GM21515 (cell line): ENCODE measurements at regions not wholly inside any gene's neighbourhood (a gene's known extent, or its start where the extent isn't known, plus 50 kb on each side); places are given as distances from the start of the nearest gene placed in this dataset.

ENCODE experiments used
- ATAC-seq: cut with Tn5 transposase; IDR thresholded peaks from one replicate; pipeline ENCODE4 v1.9.1; 2021; ENCODE audit not compliant: unreplicated experiment

GRCh38 chr5:88401686-88402085, 133.0 kb upstream of the TMEM161B start:
- ATAC-seq: no peak

GRCh38 chr5:88401228-88401627, 132.6 kb upstream of the TMEM161B start:
- ATAC-seq: no peak

- no peak for ATAC-seq
These were observed 130.9 kb upstream of the TMEM161B start for GRCh38 chr5:88399561-88399960.

- ATAC-seq: no peak
These were observed 129.7 kb upstream of the TMEM161B start for GRCh38 chr5:88398316-88398715.

DNA sequence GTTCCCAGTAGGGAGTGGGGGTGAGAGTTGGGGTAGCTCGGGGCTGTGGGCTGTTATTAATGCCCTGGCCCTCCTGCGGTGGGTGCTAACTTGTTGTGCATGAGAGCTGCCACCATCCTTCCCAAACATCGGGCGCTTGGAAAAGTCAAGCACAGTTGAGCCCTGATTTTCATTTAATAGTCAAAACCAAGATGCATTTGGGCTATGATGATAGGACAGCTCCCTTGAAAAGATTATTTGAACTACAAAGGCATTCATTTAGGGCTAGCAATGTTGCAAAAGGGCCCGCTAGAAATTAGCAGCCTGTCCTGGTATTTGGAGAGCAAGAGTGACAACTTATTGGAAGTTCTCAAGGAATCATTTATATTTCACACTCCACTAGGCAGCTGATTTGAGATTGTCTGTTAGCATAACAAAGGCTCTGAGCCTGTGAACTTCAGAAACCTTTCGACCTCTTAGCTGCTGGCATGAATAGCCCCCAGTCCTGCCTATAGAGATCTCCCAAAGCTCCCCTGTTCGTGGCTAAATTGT, 128.2 kb upstream of the TMEM161B start:
- ATAC-seq: no peak

GRCh38 chr5:88396000-88396535, 127.4 kb upstream of the TMEM161B start:
- ATAC-seq: no peak

- no peak for ATAC-seq
These were observed 126.6 kb upstream of the TMEM161B start for GRCh38 chr5:88395264-88395663.

- no peak for ATAC-seq
These were observed 126.0 kb upstream of the TMEM161B start for GRCh38 chr5:88394536-88395175.

- no peak for ATAC-seq
These were observed 125.3 kb upstream of the TMEM161B start for GRCh38 chr5:88393716-88394535.

- no peak for ATAC-seq
These were observed 124.4 kb upstream of the TMEM161B start for GRCh38 chr5:88393042-88393441.

GRCh38 chr5:88391991-88392390, 123.3 kb upstream of the TMEM161B start:
- ATAC-seq: no peak

DNA sequence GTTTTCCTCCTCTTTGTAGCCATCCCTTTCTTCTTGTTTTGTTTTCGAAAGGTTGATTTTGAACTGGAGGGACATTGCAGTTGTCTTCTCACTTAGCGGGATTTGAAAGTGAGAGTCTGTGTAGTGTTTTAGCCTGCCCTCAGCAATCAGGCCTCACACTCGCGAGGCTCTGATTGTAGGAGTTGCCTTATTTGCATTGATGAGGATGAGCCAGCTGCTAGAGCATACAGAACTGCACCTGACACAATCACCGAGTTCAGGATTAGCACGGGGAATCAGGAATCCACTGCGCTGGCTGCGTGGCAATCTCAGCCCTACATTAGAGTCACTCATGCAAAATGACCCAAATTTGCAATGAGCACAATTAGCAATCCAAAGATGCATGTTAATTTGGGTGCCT, 122.5 kb upstream of the TMEM161B start:
- no peak for ATAC-seq

DNA sequence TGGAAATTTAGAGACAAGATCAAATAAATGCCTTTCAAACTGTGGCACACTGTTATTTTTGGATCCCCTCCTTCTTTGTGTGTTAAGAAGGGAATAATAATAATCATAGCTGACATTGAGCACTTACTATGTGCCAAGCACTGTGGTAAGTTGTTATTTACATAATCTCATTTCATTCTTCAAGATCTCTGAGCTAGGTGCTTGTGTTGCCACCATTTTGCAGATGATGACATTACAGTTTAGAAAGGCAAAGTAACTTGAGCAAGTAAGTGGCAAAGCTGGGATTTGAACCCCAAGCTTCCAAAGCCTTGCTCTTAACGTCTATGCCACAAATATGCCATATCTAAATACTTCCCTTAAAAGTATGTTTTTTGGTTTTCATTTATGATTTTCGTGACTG, 121.8 kb upstream of the TMEM161B start:
- no peak for ATAC-seq

GRCh38 chr5:88390096-88390441, 121.4 kb upstream of the TMEM161B start:
- no peak for ATAC-seq

GRCh38 chr5:88389338-88390095, 120.9 kb upstream of the TMEM161B start:
- ATAC-seq: no peak

- no peak for ATAC-seq
These were observed 120.1 kb upstream of the TMEM161B start for GRCh38 chr5:88388476-88389337.

- no peak for ATAC-seq
These were observed 116.2 kb upstream of the TMEM161B start for GRCh38 chr5:88384886-88385285.

- no peak for ATAC-seq
These were observed 111.7 kb upstream of the TMEM161B start for GRCh38 chr5:88380332-88380731.

DNA sequence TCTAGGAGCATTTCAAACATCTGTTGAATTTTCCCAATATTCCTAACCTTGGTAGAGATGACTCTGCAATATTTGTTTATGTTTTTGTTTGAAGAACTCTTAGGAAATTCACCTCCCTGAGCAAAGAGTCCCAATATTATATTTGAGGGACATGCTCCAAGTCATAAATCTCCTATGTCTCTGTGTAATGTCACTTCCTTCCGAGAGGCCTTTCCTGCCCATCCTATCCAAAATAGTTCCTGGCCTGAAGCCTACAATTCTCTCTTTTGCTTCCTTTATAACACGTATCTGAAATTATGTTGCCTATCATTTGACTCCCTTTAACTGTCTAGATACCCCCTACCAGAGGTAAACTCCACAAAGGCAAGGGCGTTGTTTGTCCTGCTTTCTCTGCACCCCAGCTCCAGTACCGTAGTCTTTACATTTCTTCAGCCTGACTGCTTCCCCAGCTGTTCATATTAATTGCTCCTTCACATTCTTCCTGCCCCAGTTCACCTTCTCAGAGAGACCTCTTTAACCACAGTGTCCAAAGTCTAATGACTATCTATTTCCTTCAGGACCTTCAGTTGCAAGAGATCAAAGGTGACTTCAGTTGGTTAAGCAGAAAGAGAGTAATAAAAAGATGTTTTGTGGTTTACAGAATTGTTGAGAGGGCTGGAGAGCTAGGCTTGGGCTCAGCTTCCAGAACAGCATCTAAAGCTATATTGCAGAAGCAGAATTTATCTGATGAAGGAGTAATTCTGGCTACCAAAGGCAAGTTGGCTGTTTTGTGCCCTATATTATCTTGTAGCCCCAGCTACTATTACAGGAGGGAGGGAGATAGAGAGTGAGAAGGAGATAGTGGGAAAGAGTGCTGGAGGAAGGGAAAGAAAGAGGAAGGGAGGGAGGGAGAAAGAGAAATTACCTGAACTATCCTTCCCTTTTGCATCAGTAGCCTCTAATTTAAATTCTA, 109.3 kb upstream of the TMEM161B start:
- no peak for ATAC-seq
